SK-N-SH treated with all-trans-retinoic acid at 6 μM for 48 hours (cell line): ENCODE measurements at regions not wholly inside any gene's neighbourhood (a gene's known extent, or its start where the extent isn't known, plus 50 kb on each side); places are given as distances from the start of the nearest gene placed in this dataset.

Experiments
- CSRNP3 ChIP-seq: fragments of 250-450 bp; sonication (Bioruptor Pico); IDR thresholded peaks from 2 replicates; pipeline ENCODE4 v1.5.1; 2021; ENCODE audit warnings: mild to moderate bottlenecking, moderate library complexity
- ESRRG ChIP-seq: fragments of 250-450 bp; sonication (Bioruptor Pico); IDR thresholded peaks from 2 replicates; pipeline ENCODE4 v1.6.1; 2021; ENCODE audit warnings: mild to moderate bottlenecking
- RARB ChIP-seq: fragments of 250-450 bp; sonication (Bioruptor Pico); IDR thresholded peaks from 2 replicates; pipeline ENCODE4 v1.8.0; 2021; ENCODE audit warnings: mild to moderate bottlenecking, moderate library complexity
- TOX ChIP-seq: fragments of 250-450 bp; sonication (Bioruptor Pico); IDR thresholded peaks from 2 replicates; pipeline ENCODE4 v1.8.0; 2021; ENCODE audit warnings: mild to moderate bottlenecking, moderate library complexity, borderline replicate concordance
- ZC3H10 ChIP-seq: fragments of 250-450 bp; sonication (Bioruptor Pico); IDR thresholded peaks from 2 replicates; pipeline ENCODE4 v1.5.1; 2021; ENCODE audit warnings: mild to moderate bottlenecking, moderate library complexity
- ZFP30 ChIP-seq: fragments of 450-650 bp; formaldehyde crosslinking; IDR thresholded peaks from 2 replicates; pipeline ENCODE4 v1.5.0; 2022; ENCODE audit warnings: mild to moderate bottlenecking, moderate library complexity
- ZNF70 ChIP-seq: fragments of 450-650 bp; formaldehyde crosslinking; IDR thresholded peaks from 2 replicates; pipeline ENCODE4 v1.5.0; 2020; ENCODE audit warnings: mild to moderate bottlenecking, moderate library complexity
- TF ChIP-seq, protein P1 (sequence below): fragments of 250-450 bp; sonication (Bioruptor Pico); IDR thresholded peaks from 2 replicates; pipeline ENCODE4 v1.8.0; 2020; ENCODE audit warnings: mild to moderate bottlenecking, moderate library complexity, borderline replicate concordance

- TF ChIP-seq ZFP30 = no peak
- no peak for TF ChIP-seq ZC3H10 (CRISPR knock-in tag)
- TF ChIP-seq CSRNP3 (CRISPR knock-in tag) = no peak
- TF ChIP-seq ESRRG = no peak
- no peak for TF ChIP-seq TOX (CRISPR knock-in tag)
- TF ChIP-seq, protein P1, sequence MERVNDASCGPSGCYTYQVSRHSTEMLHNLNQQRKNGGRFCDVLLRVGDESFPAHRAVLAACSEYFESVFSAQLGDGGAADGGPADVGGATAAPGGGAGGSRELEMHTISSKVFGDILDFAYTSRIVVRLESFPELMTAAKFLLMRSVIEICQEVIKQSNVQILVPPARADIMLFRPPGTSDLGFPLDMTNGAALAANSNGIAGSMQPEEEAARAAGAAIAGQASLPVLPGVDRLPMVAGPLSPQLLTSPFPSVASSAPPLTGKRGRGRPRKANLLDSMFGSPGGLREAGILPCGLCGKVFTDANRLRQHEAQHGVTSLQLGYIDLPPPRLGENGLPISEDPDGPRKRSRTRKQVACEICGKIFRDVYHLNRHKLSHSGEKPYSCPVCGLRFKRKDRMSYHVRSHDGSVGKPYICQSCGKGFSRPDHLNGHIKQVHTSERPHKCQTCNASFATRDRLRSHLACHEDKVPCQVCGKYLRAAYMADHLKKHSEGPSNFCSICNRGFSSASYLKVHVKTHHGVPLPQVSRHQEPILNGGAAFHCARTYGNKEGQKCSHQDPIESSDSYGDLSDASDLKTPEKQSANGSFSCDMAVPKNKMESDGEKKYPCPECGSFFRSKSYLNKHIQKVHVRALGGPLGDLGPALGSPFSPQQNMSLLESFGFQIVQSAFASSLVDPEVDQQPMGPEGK (CRISPR knock-in tag) = no peak
- no peak for TF ChIP-seq RARB (CRISPR knock-in tag)
- TF ChIP-seq ZNF70 (CRISPR knock-in tag) = no peak
These were observed 104.7 kb downstream of the RFLNA start for GRCh38 chr12:124399622-124400021.
